GM12878 (cell line): ENCODE measurements at regions not wholly inside any gene's neighbourhood (a gene's known extent, or its start where the extent isn't known, plus 50 kb on each side); places are given as distances from the start of the nearest gene placed in this dataset.

Experiments used
- ATAC-seq: fragments of 200-7000 bp; cut with Tn5 transposase; 3 replicates; pipeline ENCODE4 v1.9.1; 2020; ENCODE audit warnings: mild to moderate bottlenecking, moderate library complexity
- BruUV-seq: library from RNA; stranded (reverse); fragments of 400-500 nt; replicated peaks from 2 replicates; lab custom pipeline; 2021; lab: Mats Ljungman, UMichigan
- CTCF ChIA-PET: fragments of 300-600 bp; sonication (Branson Sonifier 250); formaldehyde crosslinking; extraction: SDS; loops from one replicate; lab custom pipeline; 2021; ENCODE audit warnings: inconsistent platforms; lab: Yijun Ruan, JAX
- POLR2A ChIA-PET: fragments of 350-600 bp; formaldehyde crosslinking; extraction: SDS; loops from one replicate; lab custom pipeline; 2021; ENCODE audit warnings: inconsistent platforms; lab: Charles Lee
- RAD21 ChIA-PET: fragments of 300-600 bp; sonication (Branson Sonifier 250); formaldehyde crosslinking; loops from one replicate; lab custom pipeline; 2023; ENCODE audit warnings: antibody characterized with exemption; ENCODE audit not compliant: unreplicated experiment; lab: Charles Lee
- SMC1A ChIA-PET: fragments of 300-600 bp; sonication (Branson Sonifier 250); formaldehyde crosslinking; loops from one replicate; lab custom pipeline; 2023; ENCODE audit not compliant: unreplicated experiment, uncharacterized antibody; lab: Charles Lee
- DNase-seq: peaks from one replicate; pipeline ENCODE4 v3.0.0-alpha.2; 2011; ENCODE audit warnings: low read depth, low spot score
- FAIRE-seq: peaks from 3 replicates; lab custom pipeline; 2011; peaks lifted over from hg19 to GRCh38; lab: Jason Lieb, UNC
- H2AFZ ChIP-seq: 2 replicates; pipeline ENCODE4 v1.6.0; 2011; ENCODE audit warnings: low read depth, low read length, control low read depth; ENCODE audit not compliant: control insufficient read depth
- H3K27ac ChIP-seq: 2 replicates; pipeline ENCODE4 v1.5.1; 2011; ENCODE audit warnings: control low read depth; ENCODE audit not compliant: control insufficient read depth, insufficient read depth
- H3K27me3 ChIP-seq, 2 experiments: replicated peaks in 1 of 2; 2 replicates each; pipeline versions ENCODE4 v1.6.0 to v1.6.1; 2011; ENCODE audit warnings: low read length in 1 of 2; ENCODE audit not compliant: control insufficient read depth in 2 of 2, insufficient read depth in 2 of 2
- H3K36me3 ChIP-seq, 2 experiments: 2 replicates each; pipeline ENCODE4 v1.5.1; 2011; ENCODE audit warnings: low read length in 1 of 2; ENCODE audit not compliant: control insufficient read depth in 2 of 2, insufficient read depth in 2 of 2
- H3K4me1 ChIP-seq: 2 replicates; pipeline ENCODE4 v1.6.1; 2011; ENCODE audit warnings: mild to moderate bottlenecking, low read length, moderate library complexity, mixed read lengths; ENCODE audit not compliant: control insufficient read depth, insufficient read depth
- H3K4me2 ChIP-seq: 2 replicates; pipeline ENCODE4 v1.6.0; 2011; ENCODE audit warnings: control low read depth; ENCODE audit not compliant: control insufficient read depth, insufficient read depth
- H3K4me3 ChIP-seq: fragments of 200-600 bp; sonication (generic); 2 replicates; pipeline ENCODE4 v1.5.1; 2016
- H3K79me2 ChIP-seq: 2 replicates; pipeline ENCODE4 v1.6.0; 2011; ENCODE audit warnings: low read length; ENCODE audit not compliant: control insufficient read depth, insufficient read depth
- H3K9ac ChIP-seq: 2 replicates; pipeline ENCODE4 v1.8.0; 2011; ENCODE audit warnings: low read length, control low read depth, mixed read lengths; ENCODE audit not compliant: control insufficient read depth, insufficient read depth
- H3K9me3 ChIP-seq: replicated peaks from 3 replicates; pipeline ENCODE4 v1.5.1; 2011; ENCODE audit warnings: mild to moderate bottlenecking, low read length; ENCODE audit not compliant: control insufficient read depth, insufficient read depth
- H4K20me1 ChIP-seq: 2 replicates; pipeline ENCODE4 v1.6.0; 2011; ENCODE audit not compliant: control insufficient read depth, insufficient read depth
- ATF7 ChIP-seq: fragments of 450-650 bp; IDR thresholded peaks from 2 replicates; pipeline ENCODE4 v1.6.1; 2016; ENCODE audit warnings: low read depth, mild to moderate bottlenecking
- BCL11A ChIP-seq: IDR thresholded peaks from 2 replicates; pipeline ENCODE4 v1.6.1; 2011; ENCODE audit warnings: low read depth, low read length
- CBX3 ChIP-seq: fragments of 200-600 bp; sonication (generic); IDR thresholded peaks from 2 replicates; pipeline ENCODE4 v1.6.1; 2016; ENCODE audit warnings: low read depth, borderline replicate concordance
- EP300 ChIP-seq, 2 experiments: fragments of 150-350 bp in 1 of 2; IDR thresholded peaks; 2 replicates each; pipeline ENCODE4 v1.6.1; 2011 to 2012; ENCODE audit warnings: low read depth in 2 of 2, low read length in 2 of 2, borderline replicate concordance in 1 of 2, improper control_type of control experiment in 1 of 2, inconsistent platforms in 1 of 2; ENCODE audit not compliant: control insufficient read depth in 1 of 2
- GATAD2B ChIP-seq: fragments of 450-650 bp; conservative IDR thresholded peaks from 2 replicates; pipeline ENCODE4 v1.6.1; 2017; ENCODE audit warnings: low read depth, mild to moderate bottlenecking, moderate library complexity
- IKZF1 ChIP-seq: fragments of 450-650 bp; conservative IDR thresholded peaks from 2 replicates; pipeline ENCODE4 v1.6.1; 2017; ENCODE audit warnings: antibody characterized with exemption, mild to moderate bottlenecking
- MEF2A ChIP-seq: IDR thresholded peaks from 2 replicates; pipeline ENCODE4 v1.6.1; 2011; ENCODE audit warnings: low read depth, mild to moderate bottlenecking, low read length, moderate library complexity; ENCODE audit not compliant: insufficient read depth
- NR2C2 ChIP-seq: IDR thresholded peaks from 2 replicates; pipeline ENCODE4 v1.6.1; 2011; ENCODE audit warnings: borderline replicate concordance, low read depth; ENCODE audit not compliant: control insufficient read depth, insufficient read length
- RAD21 ChIP-seq: IDR thresholded peaks from 2 replicates; pipeline ENCODE4 v1.6.1; 2011; ENCODE audit warnings: mild to moderate bottlenecking, low read depth, low read length, moderate library complexity; ENCODE audit not compliant: insufficient read depth
- RUNX3 ChIP-seq: IDR thresholded peaks from 2 replicates; pipeline ENCODE4 v1.6.1; 2012; ENCODE audit warnings: low read length, inconsistent platforms
- SMC3 ChIP-seq: IDR thresholded peaks from 2 replicates; pipeline ENCODE4 v1.6.1; 2011; ENCODE audit warnings: low read length, improper control_type of control experiment, borderline replicate concordance
- SPI1 ChIP-seq: IDR thresholded peaks from 2 replicates; pipeline ENCODE4 v1.6.1; 2011; ENCODE audit warnings: low read depth, mild to moderate bottlenecking, low read length, moderate library complexity, borderline replicate concordance; ENCODE audit not compliant: insufficient read depth
- in situ Hi-C: fragments of 300-500 bp; cut with MboI; formaldehyde crosslinking; loops from 9 replicates; pipeline ENCODE4 v1.14.3; 2018; ENCODE audit warnings: mixed read lengths
- intact Hi-C: fragments of 100-400 bp; cut with micrococcal nuclease; formaldehyde crosslinking; loops from one replicate; pipeline ENCODE4 v1.14.2; 2022; ENCODE audit not compliant: unreplicated experiment
- TF ChIP-seq, protein P1 (sequence below): IDR thresholded peaks from 2 replicates; pipeline ENCODE4 v1.6.1; 2011; ENCODE audit warnings: low read depth, low read length, improper control_type of control experiment, borderline replicate concordance
- TF ChIP-seq, protein P2 (sequence below): IDR thresholded peaks from 2 replicates; pipeline ENCODE4 v1.6.1; 2012; ENCODE audit warnings: low read depth, low read length, improper control_type of control experiment

- no peak for TF ChIP-seq RUNX3
- no peak for TF ChIP-seq GATAD2B
- no peak for TF ChIP-seq CBX3
Observed at GRCh38 chr1:79682478-79682877, 675.9 kb upstream of the ADGRL4 start (continued).

DNA sequence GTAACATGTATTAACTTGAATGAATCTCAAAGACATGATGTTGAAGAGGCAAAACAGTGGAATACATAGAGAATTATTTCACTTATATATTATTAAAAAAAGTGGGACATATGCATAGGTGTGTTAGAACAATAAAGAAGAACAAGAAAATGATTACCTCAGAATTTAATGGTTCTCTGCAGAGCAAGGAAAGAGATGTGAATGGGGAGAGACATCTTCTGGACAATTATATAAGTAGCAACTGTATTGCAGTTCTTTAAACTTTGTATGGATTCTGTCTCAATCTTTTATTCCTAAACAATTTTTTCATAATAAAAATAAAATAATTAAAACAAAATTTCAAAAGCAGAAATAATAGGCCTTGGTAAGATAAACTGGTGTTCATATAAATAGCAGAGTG lies 674.9 kb upstream of the ADGRL4 start:
- in situ Hi-C loops (no loop called here), intact Hi-C loops (no loop called here)
- FAIRE-seq (no peak), ATAC-seq (no peak), DNase-seq (no peak)
- Histone ChIP-seq H3K9ac (no peak overlapping the region), H3K4me3 (no peak overlapping the region), H2AFZ (no peak overlapping the region), H4K20me1 (no peaks in the 10 kb centered on the region), H3K4me2 (no peak overlapping the region), H3K9me3 (no peaks in the 10 kb centered on the region), H3K36me3 (no peaks in the 10 kb centered on the region), H3K79me2 (no peaks in the 10 kb centered on the region), H3K4me1 (no peaks in the 10 kb centered on the region), H3K27ac (no peak overlapping the region), H3K27me3 (no peaks in the 10 kb centered on the region)
- SMC1A ChIA-PET, result interaction anchor here (0.6 kb wide), 1 partner anchor 299 kb away, joined by 3 read pairs; no protein-coding TSS in a partner anchor
- TF ChIP-seq RAD21 (peak; percentile 19; the same call in 1 of the 2 replicates), EP300 (IDR thresholded peaks at IDR 0.05; ENCODE audit: borderline replicate concordance in 1 of 2, control insufficient read depth in 1 of 2, low read depth in 2 of 2, low read length in 2 of 2) (no peak), ATF7 (no peak)
- POLR2A ChIA-PET, result no interaction called here
- BruUV-seq, result no TSS peak
- RAD21 ChIA-PET, result no interaction called here
- CTCF ChIA-PET, result no interaction called here

DNA sequence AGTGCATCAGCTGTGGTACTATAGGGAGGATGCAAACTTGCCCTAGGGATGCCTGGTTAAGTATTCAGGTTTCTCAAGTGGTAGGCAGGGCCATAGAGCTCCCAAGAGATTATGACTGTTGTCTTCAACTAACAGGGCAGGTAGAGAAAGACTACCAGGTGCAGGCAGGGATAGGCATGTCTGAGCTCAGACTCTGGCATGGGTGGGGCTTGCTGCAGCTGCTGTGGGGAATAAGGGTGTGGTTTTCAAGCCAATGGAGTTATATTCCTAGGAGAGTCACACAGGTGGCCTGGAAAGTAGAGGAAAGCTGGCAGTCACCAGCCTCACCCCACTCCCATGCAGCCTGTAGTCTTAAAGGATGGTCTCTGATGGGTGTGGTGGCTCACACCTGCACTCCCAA lies 673.4 kb upstream of the ADGRL4 start:
- H4K20me1 ChIP-seq, result no peaks in the 10 kb centered on the region
- no peak overlapping the region for H3K27ac ChIP-seq
- FAIRE-seq, result no peak
- CTCF ChIA-PET, result no interaction called here
- no peaks in the 10 kb centered on the region for H3K36me3 ChIP-seq
- no peaks in the 10 kb centered on the region for H3K27me3 ChIP-seq
- no peak overlapping the region for H3K4me3 ChIP-seq
- H3K4me1 ChIP-seq, result no peaks in the 10 kb centered on the region
- no peak overlapping the region for H3K9ac ChIP-seq
- H3K9me3 ChIP-seq, result no peaks in the 10 kb centered on the region
- in situ Hi-C loops, result no loop called here
- H3K4me2 ChIP-seq, result no peak overlapping the region
- no TSS peak for BruUV-seq
- no peak for DNase-seq
- no peaks in the 10 kb centered on the region for H3K79me2 ChIP-seq
- POLR2A ChIA-PET, result no interaction called here
- ATAC-seq, result no peak
- no peak overlapping the region for H2AFZ ChIP-seq
- intact Hi-C loops, result no loop called here
- RAD21 ChIA-PET, result no interaction called here
- SMC1A ChIA-PET, result no interaction called here
- TF ChIP-seq ATF7, result no peak
- no peak for TF ChIP-seq MEF2A
- no peak for TF ChIP-seq SMC3
- no peak for TF ChIP-seq BCL11A
- TF ChIP-seq SPI1, result no peak
- TF ChIP-seq, protein P1, sequence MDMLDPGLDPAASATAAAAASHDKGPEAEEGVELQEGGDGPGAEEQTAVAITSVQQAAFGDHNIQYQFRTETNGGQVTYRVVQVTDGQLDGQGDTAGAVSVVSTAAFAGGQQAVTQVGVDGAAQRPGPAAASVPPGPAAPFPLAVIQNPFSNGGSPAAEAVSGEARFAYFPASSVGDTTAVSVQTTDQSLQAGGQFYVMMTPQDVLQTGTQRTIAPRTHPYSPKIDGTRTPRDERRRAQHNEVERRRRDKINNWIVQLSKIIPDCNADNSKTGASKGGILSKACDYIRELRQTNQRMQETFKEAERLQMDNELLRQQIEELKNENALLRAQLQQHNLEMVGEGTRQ, result no peak
- TF ChIP-seq IKZF1, result no peak
- TF ChIP-seq NR2C2, result no peak
- TF ChIP-seq, protein P2, sequence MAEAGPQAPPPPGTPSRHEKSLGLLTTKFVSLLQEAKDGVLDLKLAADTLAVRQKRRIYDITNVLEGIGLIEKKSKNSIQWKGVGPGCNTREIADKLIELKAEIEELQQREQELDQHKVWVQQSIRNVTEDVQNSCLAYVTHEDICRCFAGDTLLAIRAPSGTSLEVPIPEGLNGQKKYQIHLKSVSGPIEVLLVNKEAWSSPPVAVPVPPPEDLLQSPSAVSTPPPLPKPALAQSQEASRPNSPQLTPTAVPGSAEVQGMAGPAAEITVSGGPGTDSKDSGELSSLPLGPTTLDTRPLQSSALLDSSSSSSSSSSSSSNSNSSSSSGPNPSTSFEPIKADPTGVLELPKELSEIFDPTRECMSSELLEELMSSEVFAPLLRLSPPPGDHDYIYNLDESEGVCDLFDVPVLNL, result no peak
- no peak for TF ChIP-seq GATAD2B
